ENCODE measurements at regions not wholly inside any gene's neighbourhood (a gene's known extent, or its start where the extent isn't known, plus 50 kb on each side); places are given as distances from the start of the nearest gene placed in this dataset.

GRCh38 chr9:129411501-129412175, 209.3 kb downstream of the C9orf50 start:
- DNase-seq, result no peak

GRCh38 chr9:129410226-129410625, 210.7 kb downstream of the C9orf50 start:
- no peak for DNase-seq

- DNase-seq, result peak; percentile 31
These were observed 212.2 kb downstream of the C9orf50 start for GRCh38 chr9:129408535-129409215.

- no peak for DNase-seq
These were observed 212.9 kb downstream of the C9orf50 start for GRCh38 chr9:129407905-129408452.

GRCh38 chr9:129406278-129407225, 214.3 kb downstream of the C9orf50 start:
- DNase-seq, result no peak

- no peak for DNase-seq
These were observed 215.1 kb downstream of the C9orf50 start for GRCh38 chr9:129405827-129406213.

GRCh38 chr9:129405089-129405826, 215.6 kb downstream of the C9orf50 start:
- no peak for DNase-seq

GRCh38 chr9:129404621-129405020, 216.3 kb downstream of the C9orf50 start:
- no peak for DNase-seq

- no peak for DNase-seq
These were observed 216.9 kb downstream of the C9orf50 start for GRCh38 chr9:129403779-129404620.

- no peak for DNase-seq
These were observed 217.7 kb downstream of the C9orf50 start for GRCh38 chr9:129402931-129403778.

GRCh38 chr9:129402371-129402739, 218.5 kb downstream of the C9orf50 start:
- DNase-seq, result no peak

- no peak for DNase-seq
These were observed 219.1 kb downstream of the C9orf50 start for GRCh38 chr9:129401623-129402370.

GRCh38 chr9:129400971-129401622, 219.8 kb downstream of the C9orf50 start:
- DNase-seq, result no peak

GRCh38 chr9:129400001-129400970, 220.6 kb downstream of the C9orf50 start:
- no peak for DNase-seq

- DNase-seq, result no peak
These were observed 221.3 kb downstream of the C9orf50 start for GRCh38 chr9:129399634-129399990.

GRCh38 chr9:129398961-129399633, 221.0 kb upstream of the IER5L start:
- DNase-seq, result no peak

Data from NCI-H1436 treated with DMSO at 0.1 percent for 48 hours (cell line).